Left lung (tissue), 4 donors: ENCODE measurements at regions not wholly inside any gene's neighbourhood (a gene's known extent, or its start where the extent isn't known, plus 50 kb on each side); places are given as distances from the start of the nearest gene placed in this dataset.

Source experiments
- ATAC-seq: fragments of 200-7000 bp; cut with Tn5 transposase; one replicate; pipeline ENCODE4 v1.9.1; 2020; ENCODE audit warnings: moderate library complexity
- DNase-seq, 4 donors: peaks; one replicate each; pipeline ENCODE4 v3.0.0-alpha.2; 2013 to 2020
- H3K27ac ChIP-seq, 2 donors: fragments of 200-600 bp; sonication (generic) in 1 of 2; one replicate each; pipeline versions ENCODE4 v1.5.0 to v1.8.0; 2020 to 2021
- H3K27me3 ChIP-seq, 2 donors: fragments of 200-600 bp; sonication (generic) in 1 of 2; one replicate each; pipeline versions ENCODE4 v1.5.0 to v1.8.0; 2020 to 2021
- H3K36me3 ChIP-seq, 2 donors: fragments of 200-600 bp; sonication (generic) in 1 of 2; one replicate each; pipeline versions ENCODE4 v1.5.0 to v1.8.0; 2020 to 2021
- H3K4me1 ChIP-seq, 2 donors: fragments of 200-600 bp; one replicate each; pipeline ENCODE4 v1.8.0; 2021
- H3K4me3 ChIP-seq, 2 donors: fragments of 200-600 bp; sonication (generic) in 1 of 2; one replicate each; pipeline versions ENCODE4 v1.5.0 to v1.8.0; 2020 to 2021; ENCODE audit warnings: mild to moderate bottlenecking in 1 of 2
- H3K9me3 ChIP-seq, 2 donors: fragments of 200-600 bp; sonication (generic) in 1 of 2; one replicate each; pipeline versions ENCODE4 v1.5.0 to v1.8.0; 2020 to 2021
- CTCF ChIP-seq, 2 donors: fragments of 200-600 bp; sonication (generic) in 1 of 2; IDR thresholded peaks; one replicate each; pipeline versions ENCODE4 v1.5.0 to v1.8.0; 2021; ENCODE audit warnings: antibody characterized with exemption in 2 of 2
- intact Hi-C, 2 donors: fragments of 100-400 bp; cut with DNase I; formaldehyde crosslinking; loops; one replicate each; pipeline versions ENCODE4 v1.11.2 to v1.14.2; 2022
- donor health status: DM: no; HTN: yes; CAD: no.
- donor health status: DM: no; HTN: no; CAD: no.

- ATAC-seq, result no peak
- H3K36me3 ChIP-seq, result no peaks in the 10 kb centered on the region
- no peaks in the 10 kb centered on the region for H3K27me3 ChIP-seq
- H3K27ac ChIP-seq, result no peak overlapping the region
- DNase-seq, result no peak
- no peak overlapping the region for H3K4me3 ChIP-seq
- no peaks in the 10 kb centered on the region for H3K9me3 ChIP-seq
- no peak for TF ChIP-seq CTCF (IDR thresholded peaks at IDR 0.05)
- intact Hi-C loops, result no loop called here
- H3K4me1 ChIP-seq, result no peaks in the 10 kb centered on the region
Measured at GRCh38 chr10:120328647-120329046, 128.4 kb upstream of the PLPP4 start.

GRCh38 chr10:120335553-120335952, 121.5 kb upstream of the PLPP4 start:
- no peak overlapping the region for H3K27ac ChIP-seq
- H3K27me3 ChIP-seq, result no peaks in the 10 kb centered on the region
- intact Hi-C loops, result no loop called here
- DNase-seq, result no peak
- no peak for TF ChIP-seq CTCF (IDR thresholded peaks at IDR 0.05)
- H3K4me3 ChIP-seq, result no peak overlapping the region
- no peaks in the 10 kb centered on the region for H3K9me3 ChIP-seq
- H3K36me3 ChIP-seq, result no peaks in the 10 kb centered on the region
- H3K4me1 ChIP-seq, result no peaks in the 10 kb centered on the region
- ATAC-seq, result no peak

- no peak for ATAC-seq
- DNase-seq, result no peak
- Histone ChIP-seq H3K27me3 (no peaks in the 10 kb centered on the region), H3K4me3 (no peak overlapping the region), H3K4me1 (no peaks in the 10 kb centered on the region), H3K36me3 (no peaks in the 10 kb centered on the region), H3K9me3 (no peaks in the 10 kb centered on the region), H3K27ac (no peak overlapping the region)
- no peak for TF ChIP-seq CTCF (IDR thresholded peaks at IDR 0.05)
- intact Hi-C loops, result no loop called here
Measured at GRCh38 chr10:120336306-120336910, 120.6 kb upstream of the PLPP4 start.

GRCh38 chr10:120336911-120337540, 120.0 kb upstream of the PLPP4 start:
- no peaks in the 10 kb centered on the region for H3K36me3 ChIP-seq
- no peaks in the 10 kb centered on the region for H3K9me3 ChIP-seq
- no peak overlapping the region for H3K4me3 ChIP-seq
- no peaks in the 10 kb centered on the region for H3K4me1 ChIP-seq
- ATAC-seq, result peak; percentile 79
- peaks cover 0 to 5% of the 10 kb centered on the region in 2 donors for H3K27me3 ChIP-seq
- DNase-seq, result peak in 2 of 4 donors; percentile 10 to 26
- intact Hi-C loops, result no loop called here
- H3K27ac ChIP-seq, result no peak overlapping the region
- peak; percentile 59 to 65 for TF ChIP-seq CTCF (IDR thresholded peaks at IDR 0.05)

GRCh38 chr10:120342115-120342714, 114.8 kb upstream of the PLPP4 start:
- Histone ChIP-seq H3K27me3 (peaks cover 0 to 13% of the 10 kb centered on the region in 2 donors), H3K36me3 (no peaks in the 10 kb centered on the region), H3K4me3 (no peak overlapping the region), H3K9me3 (no peaks in the 10 kb centered on the region), H3K27ac (no peak overlapping the region), H3K4me1 (no peaks in the 10 kb centered on the region)
- intact Hi-C loops, result no loop called here
- ATAC-seq, result no peak
- TF ChIP-seq CTCF (IDR thresholded peaks at IDR 0.05), result no peak
- DNase-seq, result no peak
